BJ (cell line): ENCODE measurements at regions not wholly inside any gene's neighbourhood (a gene's known extent, or its start where the extent isn't known, plus 50 kb on each side); places are given as distances from the start of the nearest gene placed in this dataset.

ENCODE experiments used
- CTCF ChIA-PET: fragments of 350-600 bp; formaldehyde crosslinking; extraction: SDS; loops from one replicate; lab custom pipeline; 2021; ENCODE audit warnings: antibody characterized with exemption, inconsistent platforms; lab: Yijun Ruan, JAX
- POLR2A ChIA-PET: fragments of 300-600 bp; sonication (Branson Sonifier 250); formaldehyde crosslinking; extraction: SDS; loops from one replicate; lab custom pipeline; 2021; ENCODE audit warnings: antibody characterized with exemption; lab: Charles Lee
- DNase-seq: peaks from one replicate; pipeline ENCODE4 v3.0.0-alpha.2; 2011; ENCODE audit warnings: low read depth
- H3K27me3 ChIP-seq: 2 replicates; pipeline ENCODE4 v1.6.0; 2011; ENCODE audit warnings: low read length; ENCODE audit not compliant: control insufficient read depth, insufficient read depth
- H3K36me3 ChIP-seq: 2 replicates; pipeline ENCODE4 v1.5.1; 2011; ENCODE audit warnings: low read length; ENCODE audit not compliant: control insufficient read depth, insufficient read depth
- H3K4me3 ChIP-seq: 2 replicates; pipeline ENCODE4 v1.5.1; 2011; ENCODE audit warnings: low read depth, mild to moderate bottlenecking, control low read depth, low read length
- TF ChIP-seq, protein P1 (sequence below): IDR thresholded peaks from 2 replicates; pipeline ENCODE4 v1.5.1; 2011; ENCODE audit warnings: low read depth, mild to moderate bottlenecking, control low read depth, inconsistent platforms, low read length, moderate library complexity; ENCODE audit not compliant: insufficient read depth

- no peak for DNase-seq
- Histone ChIP-seq H3K36me3 (no peaks in the 10 kb centered on the region), H3K27me3 (no peaks in the 10 kb centered on the region), H3K4me3 (no peak overlapping the region)
- POLR2A ChIA-PET: no interaction called here
- CTCF ChIA-PET: interaction anchor here (1.4 kb wide), 1 partner anchor 52 kb away, joined by 3 read pairs; no protein-coding TSS in a partner anchor
- TF ChIP-seq, protein P1, sequence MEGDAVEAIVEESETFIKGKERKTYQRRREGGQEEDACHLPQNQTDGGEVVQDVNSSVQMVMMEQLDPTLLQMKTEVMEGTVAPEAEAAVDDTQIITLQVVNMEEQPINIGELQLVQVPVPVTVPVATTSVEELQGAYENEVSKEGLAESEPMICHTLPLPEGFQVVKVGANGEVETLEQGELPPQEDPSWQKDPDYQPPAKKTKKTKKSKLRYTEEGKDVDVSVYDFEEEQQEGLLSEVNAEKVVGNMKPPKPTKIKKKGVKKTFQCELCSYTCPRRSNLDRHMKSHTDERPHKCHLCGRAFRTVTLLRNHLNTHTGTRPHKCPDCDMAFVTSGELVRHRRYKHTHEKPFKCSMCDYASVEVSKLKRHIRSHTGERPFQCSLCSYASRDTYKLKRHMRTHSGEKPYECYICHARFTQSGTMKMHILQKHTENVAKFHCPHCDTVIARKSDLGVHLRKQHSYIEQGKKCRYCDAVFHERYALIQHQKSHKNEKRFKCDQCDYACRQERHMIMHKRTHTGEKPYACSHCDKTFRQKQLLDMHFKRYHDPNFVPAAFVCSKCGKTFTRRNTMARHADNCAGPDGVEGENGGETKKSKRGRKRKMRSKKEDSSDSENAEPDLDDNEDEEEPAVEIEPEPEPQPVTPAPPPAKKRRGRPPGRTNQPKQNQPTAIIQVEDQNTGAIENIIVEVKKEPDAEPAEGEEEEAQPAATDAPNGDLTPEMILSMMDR: no peak
Measured at GRCh38 chr12:91863702-91864101, 281.9 kb downstream of the BTG1 start.

- no peak for DNase-seq
- no peaks in the 10 kb centered on the region for H3K27me3 ChIP-seq
- H3K4me3 ChIP-seq: no peak overlapping the region
- POLR2A ChIA-PET: no interaction called here
- TF ChIP-seq, protein P1: no peak
- H3K36me3 ChIP-seq: no peaks in the 10 kb centered on the region
- CTCF ChIA-PET: no interaction called here
Measured at GRCh38 chr12:91861554-91861953, 284.1 kb downstream of the BTG1 start.

- Histone ChIP-seq H3K27me3 (no peaks in the 10 kb centered on the region), H3K36me3 (no peaks in the 10 kb centered on the region), H3K4me3 (no peak overlapping the region)
- ChIA-PET POLR2A (no interaction called here), CTCF (interaction anchor here (0.6 to 1.7 kb wide), 3 partner anchors 17 to 752 kb away, joined by 3 to 5 read pairs (median 3); no protein-coding TSS in a partner anchor)
- DNase-seq: no peak
- TF ChIP-seq, protein P1: no peak
Measured at GRCh38 chr12:91859347-91859746, 286.3 kb downstream of the BTG1 start.

DNA sequence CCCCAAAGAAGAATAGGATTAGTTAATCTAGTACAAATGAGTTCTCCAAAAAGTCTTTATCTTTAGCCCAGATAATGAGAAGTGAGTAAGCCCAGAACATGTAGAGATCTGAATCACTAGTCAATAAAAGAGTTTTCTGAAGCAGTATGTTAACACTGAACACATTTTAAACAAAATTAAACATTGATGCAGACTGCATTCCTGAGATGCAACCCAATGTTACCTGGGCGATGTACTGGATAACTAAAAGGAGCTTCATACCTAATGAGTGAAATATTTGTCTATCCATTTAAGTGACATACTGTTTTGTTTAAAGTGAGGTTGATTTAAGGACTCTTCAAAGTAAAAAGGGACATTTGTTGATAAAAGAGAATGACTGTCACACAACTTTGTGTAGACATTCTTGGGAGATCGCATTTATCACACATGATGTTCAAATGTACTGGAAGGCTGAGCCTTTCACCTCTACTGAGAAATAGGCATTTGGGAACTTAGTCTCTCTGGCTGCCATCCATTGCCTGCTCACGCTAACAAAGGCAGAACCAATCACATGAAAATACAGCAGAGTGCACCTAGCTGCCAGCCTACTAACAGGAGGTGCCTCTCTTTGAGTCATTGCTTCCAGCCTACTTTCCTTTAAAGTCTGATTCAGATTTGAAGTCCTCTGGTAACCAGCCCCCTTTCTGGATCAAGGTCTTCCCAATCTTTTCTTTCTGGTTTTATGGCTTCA lies 287.7 kb downstream of the BTG1 start:
- CTCF ChIA-PET: interaction anchor here (1.7 kb wide), 1 partner anchor 46 kb away, joined by 5 read pairs; no protein-coding TSS in a partner anchor
- no peak for DNase-seq
- POLR2A ChIA-PET: no interaction called here

DNA sequence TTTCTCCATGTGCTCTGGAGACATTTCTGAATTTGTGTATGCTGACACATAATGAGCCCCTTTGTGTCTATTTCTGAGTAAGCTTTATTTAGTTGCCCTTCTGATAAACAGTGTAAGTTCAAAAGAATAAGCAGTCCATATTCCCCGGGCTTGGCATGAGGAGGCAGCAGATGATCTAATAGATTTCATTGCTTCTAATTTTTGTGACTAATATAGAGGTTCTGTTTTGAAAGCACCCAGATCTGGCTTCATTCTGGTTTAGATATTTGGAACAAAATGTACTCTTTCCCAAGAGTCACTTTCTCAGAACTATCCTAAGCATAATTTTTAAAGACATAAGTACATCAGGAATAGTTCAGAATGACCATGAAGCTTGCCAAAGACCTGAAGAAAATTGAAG lies 290.9 kb downstream of the BTG1 start:
- DNase-seq: no peak
- TF ChIP-seq, protein P1: no peak
- ChIA-PET CTCF (no interaction called here), POLR2A (no interaction called here)
- H3K4me3 ChIP-seq: no peak overlapping the region
- no peaks in the 10 kb centered on the region for H3K27me3 ChIP-seq
- no peaks in the 10 kb centered on the region for H3K36me3 ChIP-seq

More for the DNA sequence above, 287.7 kb downstream of the BTG1 start:
- Histone ChIP-seq H3K4me3 (no peak overlapping the region), H3K36me3 (no peaks in the 10 kb centered on the region), H3K27me3 (no peaks in the 10 kb centered on the region)
- TF ChIP-seq, protein P1: no peak
